BJ (cell line): ENCODE measurements at regions not wholly inside any gene's neighbourhood (a gene's known extent, or its start where the extent isn't known, plus 50 kb on each side); places are given as distances from the start of the nearest gene placed in this dataset.

Experiments used
- CTCF ChIA-PET: fragments of 350-600 bp; formaldehyde crosslinking; extraction: SDS; loops from one replicate; lab custom pipeline; 2021; ENCODE audit warnings: antibody characterized with exemption, inconsistent platforms; lab: Yijun Ruan, JAX
- POLR2A ChIA-PET: fragments of 300-600 bp; sonication (Branson Sonifier 250); formaldehyde crosslinking; extraction: SDS; loops from one replicate; lab custom pipeline; 2021; ENCODE audit warnings: antibody characterized with exemption; lab: Charles Lee
- DNase-seq: peaks from one replicate; pipeline ENCODE4 v3.0.0-alpha.2; 2011; ENCODE audit warnings: low read depth
- H3K27me3 ChIP-seq: 2 replicates; pipeline ENCODE4 v1.6.0; 2011; ENCODE audit warnings: low read length; ENCODE audit not compliant: control insufficient read depth, insufficient read depth
- H3K36me3 ChIP-seq: 2 replicates; pipeline ENCODE4 v1.5.1; 2011; ENCODE audit warnings: low read length; ENCODE audit not compliant: control insufficient read depth, insufficient read depth
- H3K4me3 ChIP-seq: 2 replicates; pipeline ENCODE4 v1.5.1; 2011; ENCODE audit warnings: low read depth, mild to moderate bottlenecking, control low read depth, low read length
- TF ChIP-seq, protein P1 (sequence below): IDR thresholded peaks from 2 replicates; pipeline ENCODE4 v1.5.1; 2011; ENCODE audit warnings: low read depth, mild to moderate bottlenecking, control low read depth, inconsistent platforms, low read length, moderate library complexity; ENCODE audit not compliant: insufficient read depth

DNA sequence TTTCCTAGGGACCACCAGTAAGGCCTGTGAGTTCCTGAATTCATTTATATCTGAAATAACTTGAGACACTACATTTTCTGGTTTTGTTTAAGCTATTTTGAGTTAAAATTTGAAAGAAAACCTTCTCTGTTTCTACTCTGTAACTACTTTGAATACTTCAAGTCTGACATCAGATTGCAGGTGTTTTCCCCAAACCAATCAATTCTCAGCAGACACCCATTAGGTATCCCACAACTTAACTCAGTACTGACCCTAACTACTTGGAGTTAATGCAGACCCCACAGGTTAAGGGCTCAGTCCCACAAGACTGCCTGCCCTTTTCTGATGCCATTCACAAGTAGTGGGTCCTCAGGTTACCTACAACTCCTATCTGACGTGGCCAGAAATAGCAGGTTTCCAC lies 1100.0 kb upstream of the SLIT2 start:
- Histone ChIP-seq H3K27me3 (no peaks in the 10 kb centered on the region), H3K4me3 (no peak overlapping the region), H3K36me3 (no peaks in the 10 kb centered on the region)
- TF ChIP-seq, protein P1, sequence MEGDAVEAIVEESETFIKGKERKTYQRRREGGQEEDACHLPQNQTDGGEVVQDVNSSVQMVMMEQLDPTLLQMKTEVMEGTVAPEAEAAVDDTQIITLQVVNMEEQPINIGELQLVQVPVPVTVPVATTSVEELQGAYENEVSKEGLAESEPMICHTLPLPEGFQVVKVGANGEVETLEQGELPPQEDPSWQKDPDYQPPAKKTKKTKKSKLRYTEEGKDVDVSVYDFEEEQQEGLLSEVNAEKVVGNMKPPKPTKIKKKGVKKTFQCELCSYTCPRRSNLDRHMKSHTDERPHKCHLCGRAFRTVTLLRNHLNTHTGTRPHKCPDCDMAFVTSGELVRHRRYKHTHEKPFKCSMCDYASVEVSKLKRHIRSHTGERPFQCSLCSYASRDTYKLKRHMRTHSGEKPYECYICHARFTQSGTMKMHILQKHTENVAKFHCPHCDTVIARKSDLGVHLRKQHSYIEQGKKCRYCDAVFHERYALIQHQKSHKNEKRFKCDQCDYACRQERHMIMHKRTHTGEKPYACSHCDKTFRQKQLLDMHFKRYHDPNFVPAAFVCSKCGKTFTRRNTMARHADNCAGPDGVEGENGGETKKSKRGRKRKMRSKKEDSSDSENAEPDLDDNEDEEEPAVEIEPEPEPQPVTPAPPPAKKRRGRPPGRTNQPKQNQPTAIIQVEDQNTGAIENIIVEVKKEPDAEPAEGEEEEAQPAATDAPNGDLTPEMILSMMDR: no peak
- CTCF ChIA-PET: no interaction called here
- DNase-seq: no peak
- POLR2A ChIA-PET: no interaction called here

DNA sequence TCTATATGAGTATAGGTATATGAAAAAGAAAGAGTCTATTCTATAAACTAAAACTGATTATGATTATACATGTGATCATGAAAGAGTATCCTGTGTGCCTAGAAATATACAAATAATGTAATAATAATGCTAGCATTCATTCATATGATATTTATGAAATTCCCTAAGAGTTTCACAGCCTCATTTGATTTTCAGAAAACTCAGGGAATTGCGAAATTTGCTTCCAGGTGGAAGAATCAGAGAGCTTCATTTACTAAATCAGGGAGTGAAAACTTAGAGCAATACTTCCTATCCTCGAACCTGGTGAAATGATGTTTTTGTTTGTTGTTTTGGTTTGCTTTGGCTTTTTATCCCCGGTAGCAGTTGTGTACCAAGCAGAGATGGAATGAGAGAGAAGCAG lies 1105.7 kb upstream of the SLIT2 start:
- DNase-seq: no peak
- CTCF ChIA-PET: interaction anchor here (1.0 kb wide), 1 partner anchor 7 kb away, joined by 3 read pairs; no protein-coding TSS in a partner anchor
- POLR2A ChIA-PET: no interaction called here
- TF ChIP-seq, protein P1: no peak
- Histone ChIP-seq H3K27me3 (no peaks in the 10 kb centered on the region), H3K36me3 (no peaks in the 10 kb centered on the region), H3K4me3 (no peak overlapping the region)

DNA sequence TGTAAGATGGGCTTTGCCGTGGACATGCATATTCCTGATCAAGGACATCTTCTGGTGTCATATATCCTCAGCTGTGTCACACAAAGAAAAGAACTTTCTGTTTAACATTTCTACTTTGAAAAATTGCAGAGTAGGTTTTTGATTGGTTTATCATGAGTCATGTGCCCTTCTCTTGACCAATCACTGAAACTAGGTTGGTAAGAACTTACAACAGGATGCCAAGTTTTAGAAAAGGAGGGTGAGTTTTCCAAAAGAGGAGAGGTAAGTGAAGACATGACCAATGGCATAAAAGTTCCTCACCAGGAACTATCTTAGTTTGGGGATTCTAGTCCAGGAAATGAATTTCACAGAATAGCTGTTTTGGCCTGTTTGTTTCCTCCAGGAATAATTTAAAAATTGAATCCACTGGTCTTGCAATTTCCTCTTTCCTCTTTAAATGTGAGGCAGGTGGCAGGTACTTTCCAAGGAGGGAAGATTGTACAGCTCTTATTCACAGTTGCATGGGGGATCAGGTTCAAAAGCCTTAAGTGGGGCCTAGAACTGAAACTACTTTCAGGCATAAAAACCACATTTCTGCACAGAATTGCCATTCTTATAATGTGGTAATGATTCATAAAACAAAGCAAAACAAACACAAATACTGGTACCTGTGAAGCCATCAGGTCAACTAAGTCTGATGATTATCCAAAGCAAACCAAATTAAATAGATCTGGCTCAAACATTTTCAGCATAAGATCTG lies 1114.5 kb upstream of the LCORL start:
- ChIA-PET POLR2A (no interaction called here), CTCF (interaction anchor here (1.1 kb wide), 2 partner anchors 8 to 20 kb away, joined by 3 read pairs; no protein-coding TSS in a partner anchor)
- TF ChIP-seq, protein P1: no peak
- H3K4me3 ChIP-seq: no peak overlapping the region
- no peak for DNase-seq
- H3K27me3 ChIP-seq: no peaks in the 10 kb centered on the region
- no peaks in the 10 kb centered on the region for H3K36me3 ChIP-seq

DNA sequence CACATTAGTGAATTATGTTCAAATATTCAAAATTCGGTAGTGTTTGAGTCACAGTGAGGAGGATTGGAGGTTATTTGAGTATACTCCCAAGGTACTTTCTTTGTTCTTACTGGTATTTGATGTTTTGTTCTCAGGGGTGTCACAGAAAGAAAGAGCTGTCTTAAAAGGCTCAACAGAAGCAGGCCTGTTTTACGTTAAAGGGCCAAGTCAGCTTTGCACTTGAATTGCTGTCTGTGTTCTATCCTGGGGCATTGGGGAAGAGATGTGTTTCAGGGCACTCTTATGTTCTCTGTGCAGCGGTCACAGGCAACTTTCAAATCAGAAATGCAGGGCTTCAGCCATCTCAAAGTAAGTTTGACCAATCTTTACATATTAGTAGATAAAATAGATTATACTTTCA lies 1113.1 kb upstream of the LCORL start:
- POLR2A ChIA-PET: no interaction called here
- Histone ChIP-seq H3K4me3 (no peak overlapping the region), H3K27me3 (no peaks in the 10 kb centered on the region), H3K36me3 (no peaks in the 10 kb centered on the region)
- TF ChIP-seq, protein P1: no peak
- CTCF ChIA-PET: no interaction called here
- DNase-seq: no peak

DNA sequence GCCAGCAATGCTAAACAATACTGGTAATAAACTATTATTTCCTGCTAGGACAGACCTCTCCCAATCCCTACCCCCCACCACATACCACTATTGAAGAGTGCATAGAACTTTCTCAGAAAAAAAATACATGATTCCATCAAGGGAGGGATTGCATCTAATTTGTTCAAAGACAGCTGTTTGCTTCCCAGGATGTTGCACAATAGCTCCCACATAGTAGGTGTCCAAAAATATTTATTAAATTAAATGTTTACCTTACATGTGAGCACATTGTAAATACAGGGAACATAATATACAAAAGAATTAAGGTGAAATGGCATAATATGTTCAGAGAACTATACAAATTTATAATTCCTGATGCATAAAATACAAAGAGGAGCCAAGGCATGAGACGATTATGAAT lies 1111.8 kb upstream of the LCORL start:
- TF ChIP-seq, protein P1: no peak
- DNase-seq: no peak
- Histone ChIP-seq H3K36me3 (no peaks in the 10 kb centered on the region), H3K4me3 (no peak overlapping the region), H3K27me3 (no peaks in the 10 kb centered on the region)
- ChIA-PET POLR2A (no interaction called here), CTCF (no interaction called here)
